Liver (tissue), 8 donors: ENCODE measurements at regions not wholly inside any gene's neighbourhood (a gene's known extent, or its start where the extent isn't known, plus 50 kb on each side); places are given as distances from the start of the nearest gene placed in this dataset.

Source experiments
- DNase-seq: peaks from one replicate; pipeline ENCODE4 v3.0.0-alpha.2; 2017; ENCODE audit warnings: low spot score
- H3K27ac ChIP-seq, 2 donors: one replicate each; pipeline ENCODE4 v1.7.0; 2013; ENCODE audit warnings: inconsistent platforms in 2 of 2, low read length in 2 of 2, control low read depth in 1 of 2, low read depth in 1 of 2, mild to moderate bottlenecking in 1 of 2
- H3K27me3 ChIP-seq, 4 donors: one replicate each; pipeline versions ENCODE4 v1.6.1 to v1.7.0; 2013; ENCODE audit warnings: low read length in 3 of 4, inconsistent platforms in 1 of 4, mild to moderate bottlenecking in 1 of 4, moderate library complexity in 1 of 4; ENCODE audit not compliant: control insufficient read depth in 4 of 4, insufficient read depth in 4 of 4
- H3K36me3 ChIP-seq, 4 donors: one replicate each; pipeline versions ENCODE4 v1.6.1 to v1.7.0; 2013; ENCODE audit warnings: low read length in 3 of 4, mild to moderate bottlenecking in 3 of 4, low read depth in 1 of 4, moderate library complexity in 1 of 4; ENCODE audit not compliant: control insufficient read depth in 4 of 4, insufficient read depth in 3 of 4
- H3K4me1 ChIP-seq, 4 donors: one replicate each; pipeline versions ENCODE4 v1.6.1 to v1.7.0; 2013; ENCODE audit warnings: low read length in 3 of 4, mild to moderate bottlenecking in 3 of 4, moderate library complexity in 1 of 4; ENCODE audit not compliant: control insufficient read depth in 4 of 4, insufficient read depth in 4 of 4
- H3K4me3 ChIP-seq, 3 donors: one replicate each; pipeline versions ENCODE4 v1.6.1 to v1.7.0; 2013; ENCODE audit warnings: low read length in 3 of 3, control low read depth in 1 of 3, low read depth in 1 of 3, mild to moderate bottlenecking in 1 of 3
- H3K9ac ChIP-seq, 2 donors: one replicate each; pipeline ENCODE4 v1.7.0; 2013; ENCODE audit warnings: low read length in 2 of 2, mild to moderate bottlenecking in 2 of 2, moderate library complexity in 2 of 2, control low read depth in 1 of 2, low read depth in 1 of 2
- H3K9me3 ChIP-seq, 4 donors: one replicate each; pipeline versions ENCODE4 v1.6.1 to v1.7.0; 2013; ENCODE audit warnings: low read length in 3 of 4; ENCODE audit not compliant: control insufficient read depth in 4 of 4
- EGR1 ChIP-seq, 2 donors: IDR thresholded peaks; 2 replicates each; pipeline ENCODE4 v1.6.1; 2016 to 2018; ENCODE audit warnings: antibody characterized with exemption in 2 of 2, low read depth in 2 of 2
- FOXA1 ChIP-seq: IDR thresholded peaks from 2 replicates; pipeline ENCODE4 v1.6.1; 2016; ENCODE audit warnings: antibody characterized with exemption
- FOXA2 ChIP-seq: IDR thresholded peaks from 2 replicates; pipeline ENCODE4 v1.6.1; 2016; ENCODE audit warnings: antibody characterized with exemption
- HNF4A ChIP-seq, 2 donors: conservative IDR thresholded peaks; 2 replicates each; pipeline ENCODE4 v1.6.1; 2016; ENCODE audit warnings: antibody characterized with exemption in 2 of 2, mild to moderate bottlenecking in 2 of 2
- HNF4G ChIP-seq: IDR thresholded peaks from 2 replicates; pipeline ENCODE4 v1.6.1; 2016; ENCODE audit warnings: antibody characterized with exemption
- JUND ChIP-seq, 2 donors: IDR thresholded peaks; 2 replicates each; pipeline ENCODE4 v1.6.1; 2016; ENCODE audit warnings: antibody characterized with exemption in 2 of 2
- NR2F2 ChIP-seq: IDR thresholded peaks from 2 replicates; pipeline ENCODE4 v1.6.1; 2016; ENCODE audit warnings: antibody characterized with exemption
- RAD21 ChIP-seq, 2 donors: IDR thresholded peaks; 2 replicates each; pipeline ENCODE4 v1.6.1; 2016; ENCODE audit warnings: antibody characterized with exemption in 2 of 2, mild to moderate bottlenecking in 2 of 2
- RXRA ChIP-seq, 2 donors: IDR thresholded peaks; 2 replicates each; pipeline ENCODE4 v1.6.1; 2017 to 2018; ENCODE audit warnings: antibody characterized with exemption in 2 of 2, mild to moderate bottlenecking in 1 of 2
- TAF1 ChIP-seq: conservative IDR thresholded peaks from 2 replicates; pipeline ENCODE4 v1.6.1; 2016; ENCODE audit warnings: antibody characterized with exemption, mild to moderate bottlenecking
- YY1 ChIP-seq: IDR thresholded peaks from 2 replicates; pipeline ENCODE4 v1.6.1; 2016; ENCODE audit warnings: antibody characterized with exemption, mild to moderate bottlenecking
- WGBS: extraction: QIAGEN DNeasy Blood & Tissue Kit; methylation state at CpG from one replicate; pipeline ENCODE4 v1.1.7; 2013; 5-methylcytosine and 5-hydroxymethylcytosine counted together
- TF ChIP-seq, protein P1 (sequence below): IDR thresholded peaks from 2 replicates; pipeline ENCODE4 v1.6.1; 2016; ENCODE audit warnings: antibody characterized with exemption
- TF ChIP-seq, protein P2 (sequence below): IDR thresholded peaks from 2 replicates; pipeline ENCODE4 v1.6.1; 2016; ENCODE audit warnings: antibody characterized with exemption, mild to moderate bottlenecking
- TF ChIP-seq, protein P3 (sequence below): IDR thresholded peaks from 2 replicates; pipeline ENCODE4 v1.6.1; 2016; ENCODE audit warnings: antibody characterized with exemption
- TF ChIP-seq, protein P4 (sequence below): fragments of 150-350 bp; IDR thresholded peaks from 2 replicates; pipeline ENCODE4 v1.5.1; 2017; ENCODE audit warnings: improper control_type of control experiment, low read depth, low read length; ENCODE audit not compliant: missing input control
- TF ChIP-seq, protein P5 (sequence below): IDR thresholded peaks from 2 replicates; pipeline ENCODE4 v1.6.1; 2016; ENCODE audit warnings: antibody characterized with exemption
- donor health status: healthy.
- donor health status: healthy.
- donor health status: healthy.
- donor health status: healthy.
- donor health status: healthy.

DNA sequence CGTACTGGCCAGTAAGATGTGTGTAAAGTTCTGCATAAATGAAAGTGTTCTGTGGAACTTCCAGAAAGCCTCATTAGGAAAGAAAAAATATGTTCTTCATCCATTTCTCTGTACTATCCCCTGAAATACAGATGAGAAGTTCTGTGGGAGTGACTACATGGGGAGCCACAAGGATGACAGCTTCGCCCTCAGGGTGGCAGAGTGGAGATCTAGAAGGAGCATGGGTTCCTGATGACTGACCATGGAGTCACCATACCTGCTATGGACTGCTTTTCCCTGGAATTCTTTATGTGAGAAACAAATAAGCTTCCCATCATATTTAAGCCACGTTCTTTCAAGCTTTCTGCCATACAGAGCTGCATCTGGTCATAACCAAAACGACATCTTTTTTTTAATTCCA, 113.9 kb upstream of the RGS1 start:
- 74% methylated on average over 4 of the region's 4 CpGs for WGBS
- H3K27ac ChIP-seq, result no peak overlapping the region
- peaks cover 0 to 1% (median 0%) of the 10 kb centered on the region in 4 donors for H3K9me3 ChIP-seq
- H3K27me3 ChIP-seq, result no peaks in the 10 kb centered on the region
- no peaks in the 10 kb centered on the region for H3K4me1 ChIP-seq
- H3K9ac ChIP-seq, result no peak overlapping the region
- no peaks in the 10 kb centered on the region for H3K36me3 ChIP-seq
- no peak for DNase-seq
- TF ChIP-seq YY1 (no peak), EGR1 (IDR thresholded peaks at IDR 0.05; ENCODE audit: low read depth in 2 of 2) (no peak), FOXA1 (no peak), HNF4A (conservative IDR thresholded peaks at IDR 0.05) (no peak)
- TF ChIP-seq, protein P1, sequence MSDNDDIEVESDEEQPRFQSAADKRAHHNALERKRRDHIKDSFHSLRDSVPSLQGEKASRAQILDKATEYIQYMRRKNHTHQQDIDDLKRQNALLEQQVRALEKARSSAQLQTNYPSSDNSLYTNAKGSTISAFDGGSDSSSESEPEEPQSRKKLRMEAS, result no peak
- TF ChIP-seq, protein P2, sequence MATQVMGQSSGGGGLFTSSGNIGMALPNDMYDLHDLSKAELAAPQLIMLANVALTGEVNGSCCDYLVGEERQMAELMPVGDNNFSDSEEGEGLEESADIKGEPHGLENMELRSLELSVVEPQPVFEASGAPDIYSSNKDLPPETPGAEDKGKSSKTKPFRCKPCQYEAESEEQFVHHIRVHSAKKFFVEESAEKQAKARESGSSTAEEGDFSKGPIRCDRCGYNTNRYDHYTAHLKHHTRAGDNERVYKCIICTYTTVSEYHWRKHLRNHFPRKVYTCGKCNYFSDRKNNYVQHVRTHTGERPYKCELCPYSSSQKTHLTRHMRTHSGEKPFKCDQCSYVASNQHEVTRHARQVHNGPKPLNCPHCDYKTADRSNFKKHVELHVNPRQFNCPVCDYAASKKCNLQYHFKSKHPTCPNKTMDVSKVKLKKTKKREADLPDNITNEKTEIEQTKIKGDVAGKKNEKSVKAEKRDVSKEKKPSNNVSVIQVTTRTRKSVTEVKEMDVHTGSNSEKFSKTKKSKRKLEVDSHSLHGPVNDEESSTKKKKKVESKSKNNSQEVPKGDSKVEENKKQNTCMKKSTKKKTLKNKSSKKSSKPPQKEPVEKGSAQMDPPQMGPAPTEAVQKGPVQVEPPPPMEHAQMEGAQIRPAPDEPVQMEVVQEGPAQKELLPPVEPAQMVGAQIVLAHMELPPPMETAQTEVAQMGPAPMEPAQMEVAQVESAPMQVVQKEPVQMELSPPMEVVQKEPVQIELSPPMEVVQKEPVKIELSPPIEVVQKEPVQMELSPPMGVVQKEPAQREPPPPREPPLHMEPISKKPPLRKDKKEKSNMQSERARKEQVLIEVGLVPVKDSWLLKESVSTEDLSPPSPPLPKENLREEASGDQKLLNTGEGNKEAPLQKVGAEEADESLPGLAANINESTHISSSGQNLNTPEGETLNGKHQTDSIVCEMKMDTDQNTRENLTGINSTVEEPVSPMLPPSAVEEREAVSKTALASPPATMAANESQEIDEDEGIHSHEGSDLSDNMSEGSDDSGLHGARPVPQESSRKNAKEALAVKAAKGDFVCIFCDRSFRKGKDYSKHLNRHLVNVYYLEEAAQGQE, result no peak
- TF ChIP-seq, protein P3, sequence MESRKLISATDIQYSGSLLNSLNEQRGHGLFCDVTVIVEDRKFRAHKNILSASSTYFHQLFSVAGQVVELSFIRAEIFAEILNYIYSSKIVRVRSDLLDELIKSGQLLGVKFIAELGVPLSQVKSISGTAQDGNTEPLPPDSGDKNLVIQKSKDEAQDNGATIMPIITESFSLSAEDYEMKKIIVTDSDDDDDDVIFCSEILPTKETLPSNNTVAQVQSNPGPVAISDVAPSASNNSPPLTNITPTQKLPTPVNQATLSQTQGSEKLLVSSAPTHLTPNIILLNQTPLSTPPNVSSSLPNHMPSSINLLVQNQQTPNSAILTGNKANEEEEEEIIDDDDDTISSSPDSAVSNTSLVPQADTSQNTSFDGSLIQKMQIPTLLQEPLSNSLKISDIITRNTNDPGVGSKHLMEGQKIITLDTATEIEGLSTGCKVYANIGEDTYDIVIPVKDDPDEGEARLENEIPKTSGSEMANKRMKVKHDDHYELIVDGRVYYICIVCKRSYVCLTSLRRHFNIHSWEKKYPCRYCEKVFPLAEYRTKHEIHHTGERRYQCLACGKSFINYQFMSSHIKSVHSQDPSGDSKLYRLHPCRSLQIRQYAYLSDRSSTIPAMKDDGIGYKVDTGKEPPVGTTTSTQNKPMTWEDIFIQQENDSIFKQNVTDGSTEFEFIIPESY, result no peak
- TF ChIP-seq, protein P4, sequence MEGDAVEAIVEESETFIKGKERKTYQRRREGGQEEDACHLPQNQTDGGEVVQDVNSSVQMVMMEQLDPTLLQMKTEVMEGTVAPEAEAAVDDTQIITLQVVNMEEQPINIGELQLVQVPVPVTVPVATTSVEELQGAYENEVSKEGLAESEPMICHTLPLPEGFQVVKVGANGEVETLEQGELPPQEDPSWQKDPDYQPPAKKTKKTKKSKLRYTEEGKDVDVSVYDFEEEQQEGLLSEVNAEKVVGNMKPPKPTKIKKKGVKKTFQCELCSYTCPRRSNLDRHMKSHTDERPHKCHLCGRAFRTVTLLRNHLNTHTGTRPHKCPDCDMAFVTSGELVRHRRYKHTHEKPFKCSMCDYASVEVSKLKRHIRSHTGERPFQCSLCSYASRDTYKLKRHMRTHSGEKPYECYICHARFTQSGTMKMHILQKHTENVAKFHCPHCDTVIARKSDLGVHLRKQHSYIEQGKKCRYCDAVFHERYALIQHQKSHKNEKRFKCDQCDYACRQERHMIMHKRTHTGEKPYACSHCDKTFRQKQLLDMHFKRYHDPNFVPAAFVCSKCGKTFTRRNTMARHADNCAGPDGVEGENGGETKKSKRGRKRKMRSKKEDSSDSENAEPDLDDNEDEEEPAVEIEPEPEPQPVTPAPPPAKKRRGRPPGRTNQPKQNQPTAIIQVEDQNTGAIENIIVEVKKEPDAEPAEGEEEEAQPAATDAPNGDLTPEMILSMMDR, result no peak
- no peak overlapping the region for H3K4me3 ChIP-seq

DNA sequence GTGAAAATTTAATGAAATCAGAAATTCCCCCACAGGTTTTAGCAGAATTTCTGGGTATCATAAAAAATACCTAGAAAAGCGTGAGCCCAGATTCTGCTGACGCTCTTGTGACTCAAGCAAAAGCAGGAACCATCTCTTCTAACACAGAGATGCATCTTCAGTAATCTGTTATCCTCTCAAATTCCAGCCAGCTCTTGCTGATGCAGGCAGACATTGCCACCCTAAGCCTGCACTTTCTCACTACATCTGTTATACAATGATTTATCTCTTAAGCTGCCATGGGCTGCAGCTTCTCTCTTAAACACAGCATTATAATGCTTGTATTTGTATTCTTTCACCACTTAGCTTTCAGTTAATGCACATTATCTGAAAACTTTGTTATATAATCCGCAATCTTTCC, 113.0 kb upstream of the RGS1 start:
- no peak overlapping the region for H3K9ac ChIP-seq
- H3K27ac ChIP-seq, result no peak overlapping the region
- no peak overlapping the region for H3K4me3 ChIP-seq
- no peak for TF ChIP-seq TAF1
- no peak for TF ChIP-seq HNF4G
- no peak for TF ChIP-seq RAD21 (IDR thresholded peaks at IDR 0.05)
- H3K4me1 ChIP-seq, result no peaks in the 10 kb centered on the region
- H3K36me3 ChIP-seq, result no peaks in the 10 kb centered on the region
- peaks cover 0 to 1% (median 0%) of the 10 kb centered on the region in 4 donors for H3K9me3 ChIP-seq
- WGBS, result 81% methylated on average over 3 of the region's 3 CpGs
- no peak for DNase-seq
- H3K27me3 ChIP-seq, result no peaks in the 10 kb centered on the region

DNA sequence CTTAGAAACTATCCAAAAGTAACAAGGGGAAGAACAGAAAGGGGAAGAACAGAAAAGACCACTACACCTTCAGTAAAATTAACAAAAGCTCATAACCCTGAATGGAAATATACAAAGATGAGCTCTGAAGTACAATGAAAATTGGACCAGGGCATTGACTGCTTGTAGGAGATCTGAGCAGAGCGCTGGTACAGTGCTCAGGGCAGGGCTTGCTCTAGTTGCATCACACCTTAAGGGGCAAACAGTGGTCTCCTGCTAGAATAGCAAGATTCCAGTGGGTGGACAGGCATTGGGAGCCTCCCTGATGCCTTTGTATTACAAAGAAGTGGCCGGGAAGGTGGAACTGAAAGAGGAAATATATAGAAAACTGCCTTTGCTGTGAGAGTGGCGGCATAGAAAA, 111.9 kb upstream of the RGS1 start:
- no peaks in the 10 kb centered on the region for H3K36me3 ChIP-seq
- 73% methylated on average over 3 of the region's 3 CpGs for WGBS
- no peak overlapping the region for H3K4me3 ChIP-seq
- H3K9ac ChIP-seq, result no peak overlapping the region
- no peak for DNase-seq
- peaks cover 0 to 1% (median 0%) of the 10 kb centered on the region in 4 donors for H3K9me3 ChIP-seq
- H3K27me3 ChIP-seq, result no peaks in the 10 kb centered on the region
- H3K27ac ChIP-seq, result no peak overlapping the region
- no peaks in the 10 kb centered on the region for H3K4me1 ChIP-seq
- TF ChIP-seq, protein P4, result no peak
- no peak for TF ChIP-seq RXRA (IDR thresholded peaks at IDR 0.05)
- TF ChIP-seq, protein P5, sequence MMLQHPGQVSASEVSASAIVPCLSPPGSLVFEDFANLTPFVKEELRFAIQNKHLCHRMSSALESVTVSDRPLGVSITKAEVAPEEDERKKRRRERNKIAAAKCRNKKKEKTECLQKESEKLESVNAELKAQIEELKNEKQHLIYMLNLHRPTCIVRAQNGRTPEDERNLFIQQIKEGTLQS, result no peak
- TF ChIP-seq FOXA1, result no peak
- TF ChIP-seq, protein P1, result no peak
- no peak for TF ChIP-seq RAD21 (IDR thresholded peaks at IDR 0.05)
- TF ChIP-seq HNF4G, result no peak
- no peak for TF ChIP-seq EGR1 (IDR thresholded peaks at IDR 0.05; ENCODE audit: low read depth in 2 of 2)
- no peak for TF ChIP-seq NR2F2
- no peak for TF ChIP-seq JUND (IDR thresholded peaks at IDR 0.05)
- TF ChIP-seq FOXA2, result no peak
